H9 (cell line): ENCODE measurements at regions not wholly inside any gene's neighbourhood (a gene's known extent, or its start where the extent isn't known, plus 50 kb on each side); places are given as distances from the start of the nearest gene placed in this dataset.

Experiments
- DNase-seq: peaks from one replicate; pipeline ENCODE4 v3.0.0-alpha.2; 2017
- H2AFZ ChIP-seq: one replicate; pipeline ENCODE4 v1.6.1; 2013; ENCODE audit warnings: mild to moderate bottlenecking, low read length, control low read depth, moderate library complexity
- H2AK5ac ChIP-seq: 2 replicates; pipeline ENCODE4 v1.6.1; 2013; ENCODE audit warnings: low read length, control low read depth, mixed read lengths; ENCODE audit not compliant: insufficient read length
- H2BK120ac ChIP-seq: one replicate; pipeline ENCODE4 v1.6.1; 2013; ENCODE audit warnings: low read depth, mild to moderate bottlenecking, low read length, control low read depth, inconsistent platforms; ENCODE audit not compliant: poor library complexity, severe bottlenecking
- H2BK12ac ChIP-seq: 2 replicates; pipeline ENCODE4 v1.6.1; 2013; ENCODE audit warnings: low read length, control low read depth, mixed read lengths, low read depth; ENCODE audit not compliant: insufficient read length
- H2BK15ac ChIP-seq: 2 replicates; pipeline ENCODE4 v1.6.1; 2013; ENCODE audit warnings: low read depth, low read length, control low read depth
- H2BK20ac ChIP-seq: one replicate; pipeline ENCODE4 v1.6.1; 2013; ENCODE audit warnings: low read depth, mild to moderate bottlenecking, low read length, control low read depth, inconsistent platforms; ENCODE audit not compliant: poor library complexity, severe bottlenecking
- H2BK5ac ChIP-seq: 2 replicates; pipeline ENCODE4 v1.6.1; 2013; ENCODE audit warnings: low read length, control low read depth, mixed read lengths; ENCODE audit not compliant: insufficient read length
- H3K14ac ChIP-seq: 2 replicates; pipeline ENCODE4 v1.6.1; 2013; ENCODE audit warnings: low read length, control low read depth; ENCODE audit not compliant: insufficient read depth
- H3K18ac ChIP-seq: 2 replicates; pipeline ENCODE4 v1.6.1; 2013; ENCODE audit warnings: low read depth, mild to moderate bottlenecking, mixed read lengths, low read length, control low read depth; ENCODE audit not compliant: insufficient read length
- H3K23ac ChIP-seq: 2 replicates; pipeline ENCODE4 v1.6.1; 2013; ENCODE audit warnings: low read length, control low read depth, mixed read lengths, low read depth; ENCODE audit not compliant: insufficient read length
- H3K23me2 ChIP-seq: 2 replicates; pipeline ENCODE4 v1.6.1; 2013; ENCODE audit warnings: low read depth, mild to moderate bottlenecking, mixed read lengths, low read length, control low read depth; ENCODE audit not compliant: insufficient read length, poor library complexity, severe bottlenecking
- H3K27ac ChIP-seq: 2 replicates; pipeline ENCODE4 v1.5.1; 2013; ENCODE audit warnings: low read length, control low read depth, mixed read lengths, low read depth; ENCODE audit not compliant: insufficient read length
- H3K27me3 ChIP-seq: 2 replicates; pipeline ENCODE4 v1.6.1; 2013; ENCODE audit warnings: low read length, control low read depth, inconsistent platforms; ENCODE audit not compliant: insufficient read depth
- H3K4ac ChIP-seq: 2 replicates; pipeline ENCODE4 v1.6.1; 2013; ENCODE audit warnings: low read depth, mild to moderate bottlenecking, control low read depth, inconsistent platforms, low read length, moderate library complexity
- H3K4me1 ChIP-seq: 2 replicates; pipeline ENCODE4 v1.6.1; 2013; ENCODE audit warnings: low read length, control low read depth, inconsistent platforms; ENCODE audit not compliant: insufficient read depth
- H3K4me2 ChIP-seq: 2 replicates; pipeline ENCODE4 v1.6.1; 2013; ENCODE audit warnings: low read length, control low read depth, mixed read lengths; ENCODE audit not compliant: insufficient read length, insufficient read depth
- H3K56ac ChIP-seq: 2 replicates; pipeline ENCODE4 v1.6.1; 2013; ENCODE audit warnings: low read depth, mild to moderate bottlenecking, mixed read lengths, low read length, control low read depth; ENCODE audit not compliant: insufficient read length
- H3K79me1 ChIP-seq: 2 replicates; pipeline ENCODE4 v1.6.1; 2013; ENCODE audit warnings: low read depth, mild to moderate bottlenecking, moderate library complexity, low read length, control low read depth, inconsistent platforms; ENCODE audit not compliant: insufficient read depth, poor library complexity, severe bottlenecking
- H3K79me2 ChIP-seq: 2 replicates; pipeline ENCODE4 v1.6.1; 2013; ENCODE audit warnings: low read length, control low read depth, inconsistent platforms; ENCODE audit not compliant: insufficient read depth
- H3K9ac ChIP-seq: 2 replicates; pipeline ENCODE4 v1.6.1; 2013; ENCODE audit warnings: low read length, control low read depth, mixed read lengths; ENCODE audit not compliant: insufficient read length; ENCODE audit errors: extremely low read depth
- H3K9me3 ChIP-seq: one replicate; pipeline ENCODE4 v1.6.1; 2013; ENCODE audit warnings: low read depth, low read length, inconsistent platforms; ENCODE audit not compliant: control insufficient read depth
- H3T11ph ChIP-seq: one replicate; pipeline ENCODE4 v1.6.1; 2013; ENCODE audit warnings: mild to moderate bottlenecking, low read length, control low read depth, inconsistent platforms
- H4K20me1 ChIP-seq: one replicate; pipeline ENCODE4 v1.6.1; 2013; ENCODE audit not compliant: control insufficient read depth, insufficient read length, insufficient read depth
- H4K5ac ChIP-seq: 2 replicates; pipeline ENCODE4 v1.6.1; 2013; ENCODE audit warnings: low read depth, mild to moderate bottlenecking, mixed read lengths, low read length, control low read depth; ENCODE audit not compliant: insufficient read length
- H4K8ac ChIP-seq: replicated peaks from 2 replicates; pipeline ENCODE4 v1.6.1; 2013; ENCODE audit warnings: low read length, control low read depth, mixed read lengths, low read depth; ENCODE audit not compliant: insufficient read length
- H4K91ac ChIP-seq: 2 replicates; pipeline ENCODE4 v1.6.1; 2013; ENCODE audit warnings: low read depth, mild to moderate bottlenecking, moderate library complexity, mixed read lengths, low read length, control low read depth; ENCODE audit not compliant: insufficient read length
- H3K27ac Mint-ChIP-seq, 3 experiments: 2 replicates in 2 of 3; 3 replicates in 1 of 3; pipeline ENCODE4 v1.8.0; 2020 to 2021; ENCODE audit warnings: mixed read lengths in 3 of 3, mild to moderate bottlenecking in 1 of 3, moderate library complexity in 1 of 3
- H3K27me3 Mint-ChIP-seq: 2 replicates; pipeline ENCODE4 v1.8.0; 2021; ENCODE audit warnings: low read depth, mild to moderate bottlenecking, moderate library complexity, mixed read lengths
- H3K36me3 Mint-ChIP-seq, 3 experiments: 2 replicates in 2 of 3; 3 replicates in 1 of 3; pipeline ENCODE4 v1.8.0; 2020 to 2021; ENCODE audit warnings: low read depth in 3 of 3, mixed read lengths in 3 of 3; ENCODE audit not compliant: insufficient read depth in 1 of 3
- H3K4me1 Mint-ChIP-seq, 2 experiments: 2 replicates each; pipeline ENCODE4 v1.8.0; 2020; ENCODE audit warnings: mixed read lengths in 2 of 2
- H3K4me3 Mint-ChIP-seq, 2 experiments: 2 replicates in 1 of 2; 3 replicates in 1 of 2; pipeline ENCODE4 v1.8.0; 2020 to 2021; ENCODE audit warnings: mild to moderate bottlenecking in 2 of 2, mixed read lengths in 2 of 2, moderate library complexity in 1 of 2
- H3K9me3 Mint-ChIP-seq, 2 experiments: 2 replicates in 1 of 2; 3 replicates in 1 of 2; pipeline ENCODE4 v1.8.0; 2020; ENCODE audit warnings: mild to moderate bottlenecking in 2 of 2, mixed read lengths in 2 of 2, moderate library complexity in 1 of 2
- CTCF ChIP-seq: fragments of 200-600 bp; sonication (generic); conservative IDR thresholded peaks from 3 replicates; pipeline ENCODE4 v1.8.0; 2021; ENCODE audit warnings: antibody characterized with exemption, mild to moderate bottlenecking
- WGBS: extraction: QIAGEN DNeasy Blood & Tissue Kit; methylation state at CpG from one replicate; pipeline ENCODE4 v1.1.7; 2013; ENCODE audit warnings: missing lambda C conversion rate, low lambda C conversion rate, mixed read lengths; ENCODE audit not compliant: insufficient read length; ENCODE audit errors: extremely low coverage; 5-methylcytosine and 5-hydroxymethylcytosine counted together

- Histone ChIP-seq H2AFZ (no peak overlapping the region), H2BK20ac (no peak overlapping the region), H3K9ac (no peak overlapping the region), H3K4me1 (no peaks in the 10 kb centered on the region), H4K20me1 (no peaks in the 10 kb centered on the region), H3T11ph (no peak overlapping the region), H3K9me3 (no peaks in the 10 kb centered on the region), H3K27me3 (no peaks in the 10 kb centered on the region), H3K18ac (no peak overlapping the region), H3K79me2 (no peaks in the 10 kb centered on the region), H3K14ac (no peak overlapping the region), H2BK12ac (no peak overlapping the region), H2BK15ac (no peak overlapping the region), H3K27ac (no peak overlapping the region), H3K4me2 (no peak overlapping the region), H2AK5ac (no peak overlapping the region), H4K8ac (no peak overlapping the region), H2BK5ac (no peak overlapping the region), H4K91ac (no peak overlapping the region), H2BK120ac (no peak overlapping the region), H4K5ac (no peak overlapping the region), H3K23me2 (no peaks in the 10 kb centered on the region), H3K56ac (no peak overlapping the region), H3K4ac (no peak overlapping the region), H3K79me1 (no peaks in the 10 kb centered on the region), H3K23ac (no peak overlapping the region)
- WGBS, result no CpG with 5 or more reads among the region's 2 CpGs
- H3K4me1 Mint-ChIP-seq, result peaks cover 11 to 13% of the 10 kb centered on the region in 2 experiments
- H3K27me3 Mint-ChIP-seq, result no peaks in the 10 kb centered on the region
- TF ChIP-seq CTCF, result no peak
- no peaks in the 10 kb centered on the region for H3K36me3 Mint-ChIP-seq
- H3K4me3 Mint-ChIP-seq, result no peak overlapping the region
- H3K9me3 Mint-ChIP-seq, result no peaks in the 10 kb centered on the region
- DNase-seq, result no peak
- no peak overlapping the region for H3K27ac Mint-ChIP-seq
Observed at GRCh38 chr10:35854661-35855060, 212.6 kb upstream of the FZD8 start.
